H1 (cell line): ENCODE measurements at regions not wholly inside any gene's neighbourhood (a gene's known extent, or its start where the extent isn't known, plus 50 kb on each side); places are given as distances from the start of the nearest gene placed in this dataset.

ENCODE experiments used
- CBX5 ChIP-seq: fragments of 300-800, 300-1000 bp; sonication (generic); IDR thresholded peaks from 2 replicates; pipeline ENCODE4 v1.7.1; 2016; ENCODE audit warnings: antibody characterized with exemption, low read length, low read depth
- CEBPB ChIP-seq: IDR thresholded peaks from 2 replicates; pipeline ENCODE4 v1.6.1; 2012; ENCODE audit warnings: low read depth, low read length
- CHD7 ChIP-seq: fragments of 300-600 bp; sonication (generic); IDR thresholded peaks from 2 replicates; pipeline ENCODE4 v1.7.1; 2012; ENCODE audit warnings: low read length, moderate library complexity, mild to moderate bottlenecking, inconsistent platforms; ENCODE audit not compliant: insufficient replicate concordance
- KDM1A ChIP-seq: fragments of 200-600, 300-600 bp; sonication (generic); IDR thresholded peaks from 2 replicates; pipeline ENCODE4 v1.7.1; 2016; ENCODE audit warnings: mild to moderate bottlenecking, low read length, borderline replicate concordance
- NANOG ChIP-seq: IDR thresholded peaks from 2 replicates; pipeline ENCODE4 v1.6.1; 2011; ENCODE audit warnings: low read length, low read depth, mild to moderate bottlenecking, inconsistent platforms; ENCODE audit not compliant: insufficient read depth, poor library complexity, severe bottlenecking
- SIN3A ChIP-seq, 2 experiments: IDR thresholded peaks in 1 of 2; conservative IDR thresholded peaks in 1 of 2; 2 replicates each; pipeline ENCODE4 v1.6.1; 2011 to 2012; ENCODE audit warnings: low read length in 2 of 2, improper control_type of control experiment in 1 of 2, low read depth in 1 of 2, mild to moderate bottlenecking in 1 of 2
- SP4 ChIP-seq: IDR thresholded peaks from 2 replicates; pipeline ENCODE4 v1.6.1; 2012; ENCODE audit warnings: low read length, inconsistent platforms
- SRF ChIP-seq: IDR thresholded peaks from 2 replicates; pipeline ENCODE4 v1.6.1; 2011; ENCODE audit warnings: mild to moderate bottlenecking, low read depth, low read length, moderate library complexity
- TAF7 ChIP-seq: optimal IDR thresholded peaks from 2 replicates; pipeline ENCODE3; 2011; ENCODE audit warnings: low read depth, mild to moderate bottlenecking, inconsistent platforms, low read length, moderate library complexity, borderline replicate concordance
- TF ChIP-seq, protein P1 (sequence below): IDR thresholded peaks from 2 replicates; pipeline ENCODE4 v1.6.1; 2012; ENCODE audit warnings: inconsistent platforms

GRCh38 chr6:85110943-85111342 is 338.9 kb upstream of the NT5E start (continued):
- TF ChIP-seq CHD7 (no peak), CBX5 (no peak), TAF7 (no peak), SRF (no peak), KDM1A (no peak), SIN3A (conservative IDR thresholded peaks at IDR 0.05 in 1 of 2, IDR thresholded peaks at IDR 0.05 in 1 of 2; ENCODE audit: low read depth in 1 of 2, low read length in 2 of 2) (no peak), SP4 (no peak), NANOG (no peak), CEBPB (no peak)
- TF ChIP-seq, protein P1, sequence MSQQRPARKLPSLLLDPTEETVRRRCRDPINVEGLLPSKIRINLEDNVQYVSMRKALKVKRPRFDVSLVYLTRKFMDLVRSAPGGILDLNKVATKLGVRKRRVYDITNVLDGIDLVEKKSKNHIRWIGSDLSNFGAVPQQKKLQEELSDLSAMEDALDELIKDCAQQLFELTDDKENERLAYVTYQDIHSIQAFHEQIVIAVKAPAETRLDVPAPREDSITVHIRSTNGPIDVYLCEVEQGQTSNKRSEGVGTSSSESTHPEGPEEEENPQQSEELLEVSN = no peak
